HG02885 (cell line): ENCODE measurements at regions not wholly inside any gene's neighbourhood (a gene's known extent, or its start where the extent isn't known, plus 50 kb on each side); places are given as distances from the start of the nearest gene placed in this dataset.
"Not testable (repeated sequence)": the region's sequence is repeated elsewhere in the genome, so short reads cannot be mapped to it uniquely, and the experiment has no call there.

Experiments
- ATAC-seq: cut with Tn5 transposase; IDR thresholded peaks from one replicate; pipeline ENCODE4 v1.9.1; 2021; ENCODE audit warnings: mild to moderate bottlenecking; ENCODE audit not compliant: unreplicated experiment, poor library complexity

GRCh38 chr1:184176058-184176457 is 124.5 kb downstream of the TSEN15 start:
- ATAC-seq: no peak

DNA sequence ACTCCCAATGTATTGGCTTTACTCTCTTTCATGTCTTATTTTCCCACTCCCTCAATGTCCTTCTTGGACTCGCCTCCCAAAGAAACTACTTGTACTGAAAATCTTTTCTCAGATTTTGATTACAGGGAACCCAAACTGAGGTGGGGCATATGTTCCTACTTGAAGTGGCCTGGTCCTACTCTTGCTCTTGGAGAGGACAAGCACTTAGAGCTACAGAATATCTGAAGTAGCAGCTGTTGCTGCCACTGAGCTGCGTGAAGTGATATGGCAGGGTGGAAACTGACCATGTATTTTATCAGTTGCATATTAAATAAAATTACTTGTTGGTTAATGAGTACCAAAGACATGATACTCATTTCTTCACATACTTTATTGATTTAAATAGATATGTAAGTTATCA is 129.5 kb downstream of the TSEN15 start:
- no peak for ATAC-seq

DNA sequence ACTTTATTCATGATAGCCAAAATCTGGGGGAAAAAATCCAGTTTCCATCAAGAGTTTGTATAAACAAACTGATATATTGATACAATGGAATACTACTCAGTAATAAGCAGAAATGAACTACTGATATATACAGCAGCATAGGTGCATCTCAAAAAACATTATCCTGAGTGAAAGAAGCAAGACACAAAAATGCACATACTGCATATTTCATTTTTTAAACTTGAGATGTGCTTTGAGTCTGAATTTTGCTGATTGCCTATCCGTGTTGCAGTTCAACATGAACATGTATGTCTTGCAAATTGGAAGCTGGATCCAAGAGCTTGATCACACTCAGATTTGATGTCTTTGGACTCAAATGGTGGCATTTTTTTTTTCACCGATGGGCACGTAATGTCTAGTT is 132.4 kb downstream of the TSEN15 start:
- no peak for ATAC-seq

- ATAC-seq: not testable (repeated sequence)
Observed at GRCh38 chr1:184184614-184185013, 133.1 kb downstream of the TSEN15 start.

GRCh38 chr1:184185347-184185746 is 133.8 kb downstream of the TSEN15 start:
- no peak for ATAC-seq

DNA sequence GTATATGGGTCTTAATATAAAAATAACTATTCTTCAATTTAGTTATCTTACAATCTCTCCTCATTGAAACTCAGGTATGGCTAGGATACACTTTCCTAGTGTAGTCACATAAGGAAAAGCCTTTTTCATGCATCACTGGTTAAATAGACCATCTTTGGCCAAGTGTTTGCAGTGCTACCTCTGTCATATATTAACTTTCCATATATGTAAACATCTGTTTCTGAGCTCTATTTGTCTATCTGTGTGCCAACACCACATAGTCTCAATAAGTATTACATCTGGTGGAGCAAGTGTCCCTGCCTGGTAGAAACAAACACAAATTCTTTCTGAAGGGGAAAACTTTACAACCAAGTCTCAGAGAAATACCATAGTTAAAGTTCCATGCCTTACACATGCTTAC is 134.6 kb downstream of the TSEN15 start:
- ATAC-seq: no peak

- no peak for ATAC-seq
Observed at GRCh38 chr1:184187097-184187496, 135.6 kb downstream of the TSEN15 start.

- no peak for ATAC-seq
Observed at GRCh38 chr1:184188037-184188436, 136.5 kb downstream of the TSEN15 start.

GRCh38 chr1:184189361-184189760 is 137.8 kb downstream of the TSEN15 start:
- ATAC-seq: no peak

DNA sequence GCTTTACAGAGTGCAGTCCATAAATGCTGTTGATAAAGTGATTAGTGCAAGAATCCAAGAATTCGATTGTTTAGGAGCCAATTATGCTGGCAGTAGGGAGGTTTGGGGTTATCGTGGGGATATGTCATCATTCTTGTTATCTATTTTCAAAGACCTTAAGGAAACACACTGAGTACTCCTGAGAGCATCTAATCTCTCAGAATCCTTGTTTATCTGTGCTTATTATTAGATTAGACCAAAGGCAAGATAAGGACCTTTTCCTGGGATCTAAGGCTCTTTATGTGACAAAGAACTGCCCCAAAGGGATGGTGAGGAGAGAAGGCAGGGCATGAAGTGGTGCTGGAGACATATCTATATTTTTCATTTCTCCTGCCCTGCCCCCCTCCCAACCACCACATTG is 139.1 kb downstream of the TSEN15 start:
- no peak for ATAC-seq

DNA sequence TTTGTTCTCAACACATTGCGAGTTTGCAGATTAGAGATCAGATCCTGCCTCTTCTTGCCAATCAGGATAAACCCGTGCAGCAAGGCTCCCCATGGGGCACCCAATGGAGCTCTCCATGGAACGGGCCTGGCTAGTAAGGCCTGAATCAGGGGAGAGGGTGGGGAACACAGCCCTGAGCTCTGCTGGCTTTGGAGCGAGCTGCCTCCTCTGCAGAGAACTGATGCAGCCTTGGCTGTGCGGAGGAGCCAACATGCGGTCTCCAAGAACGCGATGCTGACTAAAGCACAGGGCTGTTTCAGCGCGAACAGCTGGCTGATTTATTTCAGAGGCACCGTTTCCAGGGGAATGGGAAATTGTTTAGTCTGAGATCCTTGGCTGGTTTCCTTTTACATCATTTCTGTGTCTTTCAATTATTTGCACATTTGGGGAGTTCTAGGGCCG is 139.7 kb downstream of the TSEN15 start:
- no peak for ATAC-seq

GRCh38 chr1:184192796-184193195 is 141.3 kb downstream of the TSEN15 start:
- no peak for ATAC-seq

GRCh38 chr1:184193451-184193850 is 141.9 kb downstream of the TSEN15 start:
- no peak for ATAC-seq

DNA sequence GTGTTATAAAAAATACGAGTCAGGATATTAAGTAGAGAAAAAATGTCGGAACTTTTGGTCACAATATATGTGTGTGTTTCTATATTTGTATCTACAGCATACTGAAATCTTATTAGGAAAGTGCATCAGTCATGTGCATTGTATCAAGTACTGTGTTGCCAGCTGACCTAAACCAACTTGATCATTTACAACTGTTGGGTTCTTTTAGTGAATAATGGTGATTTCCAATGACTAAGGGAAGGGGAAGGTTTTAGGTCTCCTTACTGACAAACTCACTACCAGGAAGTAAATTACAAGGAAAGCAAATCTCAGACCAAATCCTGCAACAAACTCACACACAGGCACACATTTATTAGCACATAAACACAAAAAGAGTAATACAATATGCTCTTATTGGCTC is 142.7 kb downstream of the TSEN15 start:
- no peak for ATAC-seq

- not testable (repeated sequence) for ATAC-seq
Observed at GRCh38 chr1:184195722-184196121, 144.2 kb downstream of the TSEN15 start.

GRCh38 chr1:184197831-184198230 is 146.3 kb downstream of the TSEN15 start:
- no peak for ATAC-seq

DNA sequence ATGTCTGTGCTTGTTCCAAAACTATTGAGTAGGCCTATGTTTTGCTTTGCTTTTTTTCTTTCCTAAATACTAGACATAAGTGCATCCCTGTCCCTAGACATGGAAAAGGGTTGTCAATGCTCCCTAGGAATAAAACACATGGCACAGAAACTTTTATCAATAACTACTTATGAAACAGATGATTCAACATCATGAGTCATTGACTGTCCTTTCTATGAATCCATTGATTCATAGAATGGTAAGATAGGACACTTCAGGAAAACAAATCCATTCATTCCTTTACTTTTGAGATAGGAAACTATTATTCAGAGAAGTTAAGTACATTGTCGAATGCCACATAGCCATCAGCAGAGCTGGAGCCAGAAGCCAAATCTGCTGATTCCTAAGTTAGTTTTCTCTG is 147.5 kb downstream of the TSEN15 start:
- ATAC-seq: no peak

DNA sequence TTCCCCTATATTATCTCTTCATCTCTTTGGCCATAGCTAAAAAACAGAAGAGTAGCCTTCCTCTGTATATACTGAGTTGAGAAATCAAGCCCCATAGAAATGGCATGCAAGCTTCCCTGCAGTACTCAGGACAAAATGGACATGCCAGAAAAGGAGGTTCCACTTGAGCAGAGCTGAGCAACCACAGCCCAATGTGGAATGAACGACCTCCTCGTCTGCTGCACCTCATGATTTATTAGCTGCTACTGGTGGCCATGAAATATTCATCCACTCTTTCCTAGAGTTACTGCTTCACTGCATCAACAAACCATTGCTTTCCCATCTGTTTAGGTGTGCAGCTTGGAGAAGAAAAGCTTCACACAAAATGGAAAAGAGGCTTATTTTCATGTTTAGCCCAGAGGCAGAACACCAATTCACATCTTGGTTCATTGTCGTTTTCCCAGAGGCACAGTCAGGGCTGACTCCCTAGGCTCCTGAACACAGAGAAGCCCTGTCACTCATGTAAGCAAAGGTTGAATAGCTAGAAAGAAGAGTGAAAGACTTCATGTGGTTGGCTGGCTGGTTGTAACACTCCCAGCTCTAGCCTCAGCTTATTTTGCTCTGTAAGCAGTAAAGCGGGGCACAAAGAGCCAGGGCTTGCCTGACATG is 148.0 kb downstream of the TSEN15 start:
- no peak for ATAC-seq

DNA sequence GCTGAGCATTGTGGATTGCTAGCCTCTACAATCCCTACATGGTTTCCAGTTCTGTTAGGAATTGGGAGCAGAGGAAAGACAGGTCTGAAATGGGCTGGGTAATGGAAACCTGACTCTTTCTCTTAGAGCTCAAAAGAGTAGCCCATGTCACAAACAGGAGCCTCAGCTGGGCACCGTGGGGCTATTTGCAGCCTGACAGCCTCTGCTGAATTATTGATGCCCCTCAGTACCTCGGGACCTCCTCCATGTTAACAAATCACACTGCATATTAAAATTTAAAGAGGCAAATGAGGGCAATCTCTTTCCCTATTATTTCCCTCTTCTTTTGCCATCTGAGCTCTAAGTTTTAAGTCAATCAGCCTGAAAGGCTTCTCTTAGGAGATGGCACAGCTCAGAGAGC is 157.1 kb downstream of the TSEN15 start:
- no peak for ATAC-seq

GRCh38 chr1:184210031-184210430 is 158.5 kb downstream of the TSEN15 start:
- ATAC-seq: no peak

DNA sequence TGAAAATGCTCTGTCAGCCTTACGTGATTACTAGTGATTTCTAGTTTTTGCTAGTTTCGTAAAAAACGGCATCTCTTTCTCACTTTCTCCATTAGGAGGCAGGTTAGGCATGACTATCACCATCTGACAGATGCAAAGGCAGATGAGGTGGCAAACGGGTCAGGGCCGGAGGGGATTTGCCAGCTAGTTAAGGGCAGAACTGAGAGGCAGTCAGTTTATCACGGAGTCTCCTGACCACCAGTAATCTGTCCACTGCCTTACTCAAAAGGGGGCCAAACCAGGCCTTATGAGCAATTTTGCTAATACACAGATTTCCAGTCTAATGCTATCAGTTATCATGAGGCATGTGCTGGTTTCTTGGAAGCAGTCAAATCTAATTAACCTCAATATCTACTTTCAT is 159.3 kb downstream of the TSEN15 start:
- ATAC-seq: no peak

DNA sequence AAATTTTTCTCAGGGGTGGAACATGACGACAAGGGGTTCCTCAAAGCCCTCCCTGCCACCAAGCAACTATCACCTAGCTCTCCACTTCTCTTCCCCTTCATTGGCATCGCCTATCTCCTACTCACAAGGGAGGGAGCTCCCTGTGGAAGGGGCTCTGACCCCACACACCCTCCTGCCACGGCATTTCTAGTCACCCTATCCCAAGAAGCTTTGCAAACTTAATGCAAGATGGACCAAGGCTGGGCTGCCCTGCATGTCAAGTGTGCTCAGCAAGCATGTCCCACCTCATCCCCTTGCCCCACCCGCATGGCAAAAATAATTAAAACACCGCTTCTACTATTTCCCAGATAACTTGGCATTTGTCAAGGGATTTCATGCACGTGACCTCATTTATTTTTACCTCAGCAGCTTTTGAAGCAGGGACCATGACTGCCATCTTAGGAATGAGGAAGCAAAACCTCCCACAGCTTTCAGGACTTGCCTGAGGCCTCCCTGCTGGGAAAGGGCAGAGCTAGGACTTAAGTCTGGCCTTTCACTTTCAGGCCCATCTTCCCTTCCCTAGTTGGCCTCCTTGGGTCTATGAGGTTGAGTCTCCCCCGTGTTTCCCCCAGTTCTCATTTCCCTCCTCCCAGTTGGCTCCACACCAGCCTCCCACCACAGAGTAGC is 161.3 kb downstream of the TSEN15 start:
- ATAC-seq: no peak
